Activated T-helper 2 cell treated with anti-CD3 and anti-CD28 coated beads, Interferon-gamma antibody, Interleukin-2, Interleukin-4, amounts not matched to agents 10 μg/mL and 5 μg/mL and 100 μg/mL, durations not matched to agents 14 hours and 24 hours and 36 hours (primary cell): ENCODE measurements at regions not wholly inside any gene's neighbourhood (a gene's known extent, or its start where the extent isn't known, plus 50 kb on each side); places are given as distances from the start of the nearest gene placed in this dataset.
"Not testable (repeated sequence)": the region's sequence is repeated elsewhere in the genome, so short reads cannot be mapped to it uniquely, and the experiment has no call there.

ENCODE experiments used
- DNase-seq: peaks from one replicate; pipeline ENCODE4 v3.0.0; 2021; ENCODE audit warnings: low spot score
- H3K27ac Mint-ChIP-seq: one replicate; pipeline ENCODE4 v1.8.0; 2021; ENCODE audit warnings: mixed read lengths
- H3K27me3 Mint-ChIP-seq: one replicate; pipeline ENCODE4 v1.8.0; 2021; ENCODE audit warnings: low read depth, mixed read lengths
- H3K36me3 Mint-ChIP-seq: one replicate; pipeline ENCODE4 v1.8.0; 2021; ENCODE audit warnings: low read depth, mixed read lengths
- H3K4me1 Mint-ChIP-seq: one replicate; pipeline ENCODE4 v1.8.0; 2021; ENCODE audit warnings: low read depth, mixed read lengths
- H3K4me3 Mint-ChIP-seq: one replicate; pipeline ENCODE4 v1.8.0; 2021; ENCODE audit warnings: low read depth, mild to moderate bottlenecking, moderate library complexity, mixed read lengths
- H3K9me3 Mint-ChIP-seq: one replicate; pipeline ENCODE4 v1.8.0; 2021; ENCODE audit warnings: mixed read lengths
- intact Hi-C: fragments of 100-400 bp; cut with micrococcal nuclease; formaldehyde crosslinking; loops from one replicate; pipeline ENCODE4 v1.15.1; 2023

GRCh38 chr10:78462726-78463228 lies 429.1 kb downstream of the RPS24 start:
- intact Hi-C loops = no loop called here
- DNase-seq = no peak
- H3K9me3 Mint-ChIP-seq = no peaks in the 10 kb centered on the region
- H3K27ac Mint-ChIP-seq = no peak overlapping the region
- no peaks in the 10 kb centered on the region for H3K4me1 Mint-ChIP-seq
- no peak overlapping the region for H3K4me3 Mint-ChIP-seq
- H3K27me3 Mint-ChIP-seq = peaks cover 1% of the 10 kb centered on the region
- H3K36me3 Mint-ChIP-seq = no peaks in the 10 kb centered on the region

GRCh38 chr10:78464118-78464855 lies 430.6 kb downstream of the RPS24 start:
- Mint-ChIP-seq H3K9me3 (no peaks in the 10 kb centered on the region), H3K4me3 (no peak overlapping the region), H3K27ac (no peak overlapping the region), H3K4me1 (no peaks in the 10 kb centered on the region), H3K36me3 (no peaks in the 10 kb centered on the region), H3K27me3 (peaks cover 1% of the 10 kb centered on the region)
- intact Hi-C loops = no loop called here
- DNase-seq = no peak

- Mint-ChIP-seq H3K27ac (no peak overlapping the region), H3K4me1 (no peaks in the 10 kb centered on the region), H3K9me3 (no peaks in the 10 kb centered on the region), H3K27me3 (peaks cover 1% of the 10 kb centered on the region), H3K36me3 (no peaks in the 10 kb centered on the region), H3K4me3 (no peak overlapping the region)
- DNase-seq = no peak
- intact Hi-C loops = no loop called here
Observed at GRCh38 chr10:78464856-78465267, 431.2 kb downstream of the RPS24 start.

- intact Hi-C loops = no loop called here
- Mint-ChIP-seq H3K36me3 (no peaks in the 10 kb centered on the region), H3K27ac (no peak overlapping the region), H3K9me3 (no peaks in the 10 kb centered on the region), H3K27me3 (peaks cover 1% of the 10 kb centered on the region), H3K4me1 (no peaks in the 10 kb centered on the region), H3K4me3 (no peak overlapping the region)
- DNase-seq = no peak
Observed at GRCh38 chr10:78465431-78465830, 431.8 kb downstream of the RPS24 start.

- H3K27me3 Mint-ChIP-seq = peaks cover 1% of the 10 kb centered on the region
- no peak overlapping the region for H3K4me3 Mint-ChIP-seq
- H3K36me3 Mint-ChIP-seq = no peaks in the 10 kb centered on the region
- intact Hi-C loops = no loop called here
- H3K4me1 Mint-ChIP-seq = no peaks in the 10 kb centered on the region
- H3K9me3 Mint-ChIP-seq = no peaks in the 10 kb centered on the region
- H3K27ac Mint-ChIP-seq = no peak overlapping the region
- no peak for DNase-seq
Observed at GRCh38 chr10:78467496-78468106, 433.9 kb downstream of the RPS24 start.

GRCh38 chr10:78468731-78469130 lies 435.1 kb downstream of the RPS24 start:
- H3K27me3 Mint-ChIP-seq, H3K4me1 Mint-ChIP-seq, H3K9me3 Mint-ChIP-seq, H3K27ac Mint-ChIP-seq, H3K36me3 Mint-ChIP-seq, H3K4me3 Mint-ChIP-seq, intact Hi-C loops, DNase-seq: not testable (repeated sequence)

- H3K27me3 Mint-ChIP-seq = peaks cover 2% of the 10 kb centered on the region
- intact Hi-C loops = no loop called here
- no peaks in the 10 kb centered on the region for H3K36me3 Mint-ChIP-seq
- DNase-seq = no peak
- no peaks in the 10 kb centered on the region for H3K9me3 Mint-ChIP-seq
- no peak overlapping the region for H3K27ac Mint-ChIP-seq
- H3K4me3 Mint-ChIP-seq = no peak overlapping the region
- no peaks in the 10 kb centered on the region for H3K4me1 Mint-ChIP-seq
Observed at GRCh38 chr10:78470267-78471103, 436.8 kb downstream of the RPS24 start.

GRCh38 chr10:78471326-78471722 lies 437.7 kb downstream of the RPS24 start:
- DNase-seq = no peak
- Mint-ChIP-seq H3K4me1 (no peaks in the 10 kb centered on the region), H3K27me3 (peaks cover 2% of the 10 kb centered on the region), H3K36me3 (no peaks in the 10 kb centered on the region), H3K27ac (no peak overlapping the region), H3K9me3 (no peaks in the 10 kb centered on the region), H3K4me3 (no peak overlapping the region)
- intact Hi-C loops = no loop called here

GRCh38 chr10:78471723-78472550 lies 438.3 kb downstream of the RPS24 start:
- H3K27me3 Mint-ChIP-seq = peaks cover 2% of the 10 kb centered on the region
- no peak overlapping the region for H3K4me3 Mint-ChIP-seq
- no peaks in the 10 kb centered on the region for H3K4me1 Mint-ChIP-seq
- H3K36me3 Mint-ChIP-seq = no peaks in the 10 kb centered on the region
- H3K27ac Mint-ChIP-seq = no peak overlapping the region
- H3K9me3 Mint-ChIP-seq = no peaks in the 10 kb centered on the region
- no peak for DNase-seq
- intact Hi-C loops = no loop called here

- Mint-ChIP-seq H3K27me3 (peaks cover 2% of the 10 kb centered on the region), H3K9me3 (no peaks in the 10 kb centered on the region), H3K27ac (no peak overlapping the region), H3K36me3 (no peaks in the 10 kb centered on the region), H3K4me3 (no peak overlapping the region), H3K4me1 (no peaks in the 10 kb centered on the region)
- no peak for DNase-seq
- intact Hi-C loops = no loop called here
Observed at GRCh38 chr10:78472551-78472890, 438.9 kb downstream of the RPS24 start.

GRCh38 chr10:78473006-78473405 lies 439.3 kb downstream of the RPS24 start:
- intact Hi-C loops = no loop called here
- Mint-ChIP-seq H3K4me1 (no peaks in the 10 kb centered on the region), H3K27ac (no peak overlapping the region), H3K36me3 (no peaks in the 10 kb centered on the region), H3K27me3 (peaks cover 2% of the 10 kb centered on the region), H3K4me3 (no peak overlapping the region), H3K9me3 (no peaks in the 10 kb centered on the region)
- DNase-seq = no peak

GRCh38 chr10:78474743-78475142 lies 441.1 kb downstream of the RPS24 start:
- peaks cover 2% of the 10 kb centered on the region for H3K27me3 Mint-ChIP-seq
- no peaks in the 10 kb centered on the region for H3K9me3 Mint-ChIP-seq
- intact Hi-C loops = no loop called here
- no peaks in the 10 kb centered on the region for H3K4me1 Mint-ChIP-seq
- no peak for DNase-seq
- no peak overlapping the region for H3K27ac Mint-ChIP-seq
- no peak overlapping the region for H3K4me3 Mint-ChIP-seq
- no peaks in the 10 kb centered on the region for H3K36me3 Mint-ChIP-seq
